ENCODE measurements at regions not wholly inside any gene's neighbourhood (a gene's known extent, or its start where the extent isn't known, plus 50 kb on each side); places are given as distances from the start of the nearest gene placed in this dataset.

- TF ChIP-seq CTCF (IDR thresholded peaks at IDR 0.05) (no peak), POLR2AphosphoS5 (IDR thresholded peaks at IDR 0.05) (no peak), POLR2A (IDR thresholded peaks at IDR 0.05) (no peak), EP300 (IDR thresholded peaks at IDR 0.05) (no peak)
Measured at GRCh38 chr5:136457390-136458013, 92.2 kb upstream of the TRPC7 start.
